ENCODE measurements at regions not wholly inside any gene's neighbourhood (a gene's known extent, or its start where the extent isn't known, plus 50 kb on each side); places are given as distances from the start of the nearest gene placed in this dataset.

GRCh38 chr1:94621802-94622201 is 80.2 kb upstream of the F3 start:
- DNase-seq (ENCODE audit: low read depth) = no peak
- TF ChIP-seq CTCF (IDR thresholded peaks at IDR 0.05; ENCODE audit: insufficient read depth, low read depth, low read length, missing control alignments) = no peak
- no peak overlapping the region for H3K4me3 ChIP-seq (ENCODE audit: low read length)

- no peak for TF ChIP-seq CTCF (IDR thresholded peaks at IDR 0.05; ENCODE audit: insufficient read depth, low read depth, low read length, missing control alignments)
- H3K4me3 ChIP-seq (ENCODE audit: low read length) = no peak overlapping the region
- peak; percentile 97 for DNase-seq (ENCODE audit: low read depth)
These were observed 79.8 kb upstream of the F3 start for GRCh38 chr1:94621395-94621794.

GRCh38 chr1:94620345-94621031 is 78.9 kb upstream of the F3 start:
- no peak overlapping the region for H3K4me3 ChIP-seq (ENCODE audit: low read length)
- peak; percentile 52 for TF ChIP-seq CTCF (IDR thresholded peaks at IDR 0.05; ENCODE audit: insufficient read depth, low read depth, low read length, missing control alignments)
- DNase-seq (ENCODE audit: low read depth) = peak; percentile 94

- TF ChIP-seq CTCF (IDR thresholded peaks at IDR 0.05; ENCODE audit: insufficient read depth, low read depth, low read length, missing control alignments) = no peak
- no peak overlapping the region for H3K4me3 ChIP-seq (ENCODE audit: low read length)
- DNase-seq (ENCODE audit: low read depth) = no peak
These were observed 78.2 kb upstream of the F3 start for GRCh38 chr1:94619731-94620130.

- no peak overlapping the region for H3K4me3 ChIP-seq (ENCODE audit: low read length)
- DNase-seq (ENCODE audit: low read depth) = no peak
- no peak for TF ChIP-seq CTCF (IDR thresholded peaks at IDR 0.05; ENCODE audit: insufficient read depth, low read depth, low read length, missing control alignments)
These were observed 76.6 kb upstream of the F3 start for GRCh38 chr1:94617957-94618739.

- H3K4me3 ChIP-seq (ENCODE audit: low read length) = no peak overlapping the region
- no peak for TF ChIP-seq CTCF (IDR thresholded peaks at IDR 0.05; ENCODE audit: insufficient read depth, low read depth, low read length, missing control alignments)
- peak; percentile 88 for DNase-seq (ENCODE audit: low read depth)
These were observed 75.7 kb upstream of the F3 start for GRCh38 chr1:94617134-94617805.
